MM.1S (cell line): ENCODE measurements at regions not wholly inside any gene's neighbourhood (a gene's known extent, or its start where the extent isn't known, plus 50 kb on each side); places are given as distances from the start of the nearest gene placed in this dataset.

ENCODE experiments used
- EZH2phosphoT487 ChIP-seq: fragments of 300-600 bp; sonication (generic); IDR thresholded peaks from 2 replicates; pipeline ENCODE4 v1.6.1; 2018; ENCODE audit warnings: antibody characterized with exemption, low read length
- TF ChIP-seq, protein P1 (sequence below): fragments of 300-600 bp; sonication (generic); IDR thresholded peaks from 2 replicates; pipeline ENCODE4 v1.5.1; 2016; ENCODE audit warnings: antibody characterized with exemption, low read length, mixed read lengths

DNA sequence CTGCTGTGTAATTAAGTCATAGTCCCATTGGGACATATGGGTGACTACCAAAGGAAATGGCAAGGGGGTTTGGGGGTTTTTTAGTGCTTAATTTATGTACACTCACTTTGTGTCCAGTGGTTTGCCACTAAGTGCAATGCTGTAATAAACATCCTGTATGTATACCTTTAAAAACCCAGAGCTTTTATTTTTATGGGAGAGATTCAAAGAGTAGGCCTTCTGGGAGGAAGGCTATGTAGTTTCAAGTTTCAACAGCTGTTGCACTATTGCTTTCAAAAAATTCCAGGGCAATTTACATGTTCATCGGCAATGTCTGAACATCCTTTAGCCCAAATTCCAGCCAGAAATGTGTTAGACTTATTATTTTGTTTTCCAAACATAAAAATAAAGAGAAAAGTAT, 744.7 kb downstream of the XPNPEP1 start:
- TF ChIP-seq, protein P1, sequence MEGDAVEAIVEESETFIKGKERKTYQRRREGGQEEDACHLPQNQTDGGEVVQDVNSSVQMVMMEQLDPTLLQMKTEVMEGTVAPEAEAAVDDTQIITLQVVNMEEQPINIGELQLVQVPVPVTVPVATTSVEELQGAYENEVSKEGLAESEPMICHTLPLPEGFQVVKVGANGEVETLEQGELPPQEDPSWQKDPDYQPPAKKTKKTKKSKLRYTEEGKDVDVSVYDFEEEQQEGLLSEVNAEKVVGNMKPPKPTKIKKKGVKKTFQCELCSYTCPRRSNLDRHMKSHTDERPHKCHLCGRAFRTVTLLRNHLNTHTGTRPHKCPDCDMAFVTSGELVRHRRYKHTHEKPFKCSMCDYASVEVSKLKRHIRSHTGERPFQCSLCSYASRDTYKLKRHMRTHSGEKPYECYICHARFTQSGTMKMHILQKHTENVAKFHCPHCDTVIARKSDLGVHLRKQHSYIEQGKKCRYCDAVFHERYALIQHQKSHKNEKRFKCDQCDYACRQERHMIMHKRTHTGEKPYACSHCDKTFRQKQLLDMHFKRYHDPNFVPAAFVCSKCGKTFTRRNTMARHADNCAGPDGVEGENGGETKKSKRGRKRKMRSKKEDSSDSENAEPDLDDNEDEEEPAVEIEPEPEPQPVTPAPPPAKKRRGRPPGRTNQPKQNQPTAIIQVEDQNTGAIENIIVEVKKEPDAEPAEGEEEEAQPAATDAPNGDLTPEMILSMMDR: no peak
- no peak for TF ChIP-seq EZH2phosphoT487
